WTC11 (cell line): ENCODE measurements at regions not wholly inside any gene's neighbourhood (a gene's known extent, or its start where the extent isn't known, plus 50 kb on each side); places are given as distances from the start of the nearest gene placed in this dataset.
A peak's percentile ranks its signal among the peaks of the same experiment; 100 is the strongest.

ENCODE experiments used
- ATAC-seq: fragments of 200-7000 bp; cut with Tn5 transposase; 2 replicates; pipeline ENCODE4 v1.10.0; 2021; ENCODE audit warnings: mild to moderate bottlenecking, moderate library complexity
- CTCF ChIA-PET: fragments of 300-600 bp; sonication (Branson Sonifier 250); formaldehyde crosslinking; loops from one replicate; lab custom pipeline; 2021; ENCODE audit warnings: antibody characterized with exemption; lab: Charles Lee
- POLR2A ChIA-PET: fragments of 350-600 bp; sonication (Branson Sonifier 250); formaldehyde crosslinking; loops from one replicate; lab custom pipeline; 2021; ENCODE audit warnings: antibody characterized with exemption; lab: Charles Lee
- DNase-seq: peaks from one replicate; pipeline ENCODE4 v3.0.0; 2021; ENCODE audit warnings: low spot score
- H3K27ac Mint-ChIP-seq: 2 replicates; pipeline ENCODE4 v1.8.0; 2021; ENCODE audit warnings: mixed read lengths
- H3K27me3 Mint-ChIP-seq: 2 replicates; pipeline ENCODE4 v1.8.0; 2021; ENCODE audit warnings: low read depth, mild to moderate bottlenecking, moderate library complexity, mixed read lengths
- H3K36me3 Mint-ChIP-seq: 2 replicates; pipeline ENCODE4 v1.8.0; 2021; ENCODE audit warnings: mixed read lengths
- H3K4me1 Mint-ChIP-seq: 2 replicates; pipeline ENCODE4 v1.8.0; 2022; ENCODE audit warnings: mixed read lengths
- H3K4me3 Mint-ChIP-seq: 2 replicates; pipeline ENCODE4 v1.8.0; 2021; ENCODE audit warnings: mild to moderate bottlenecking, moderate library complexity, mixed read lengths
- H3K9me3 Mint-ChIP-seq: 2 replicates; pipeline ENCODE4 v1.8.0; 2021; ENCODE audit warnings: mixed read lengths
- AFF4 ChIP-seq: sonication (generic); formaldehyde crosslinking; IDR thresholded peaks from 2 replicates; pipeline ENCODE4 v1.8.1; 2023; ENCODE audit warnings: mild to moderate bottlenecking, missing genetic modification reagents, borderline replicate concordance
- ATF1 ChIP-seq: sonication (generic); formaldehyde crosslinking; IDR thresholded peaks from 2 replicates; pipeline ENCODE4 v1.8.1; 2023; ENCODE audit warnings: mild to moderate bottlenecking, moderate library complexity, missing genetic modification reagents
- ATF2 ChIP-seq: sonication (generic); formaldehyde crosslinking; IDR thresholded peaks from 2 replicates; pipeline ENCODE4 v1.8.1; 2022; ENCODE audit warnings: low read depth, missing genetic modification reagents, borderline replicate concordance
- CBFB ChIP-seq: sonication (generic); formaldehyde crosslinking; IDR thresholded peaks from 2 replicates; pipeline ENCODE4 v1.8.1; 2022; ENCODE audit warnings: mild to moderate bottlenecking, low read depth, missing genetic modification reagents
- CTCF ChIP-seq: fragments of 200-600 bp; IDR thresholded peaks from 2 replicates; pipeline ENCODE4 v1.8.0; 2022; ENCODE audit warnings: antibody characterized with exemption
- GTF2I ChIP-seq: fragments of 250-450 bp; sonication (Bioruptor Pico); conservative IDR thresholded peaks from 2 replicates; pipeline ENCODE4 v1.4.0; 2021; ENCODE audit warnings: mild to moderate bottlenecking
- HMGA2 ChIP-seq: fragments of 250-450 bp; sonication (Bioruptor Pico); IDR thresholded peaks from 2 replicates; pipeline ENCODE4 v1.4.0; 2021; ENCODE audit warnings: mild to moderate bottlenecking, moderate library complexity
- SOX15 ChIP-seq: fragments of 250-450 bp; sonication (Bioruptor Pico); IDR thresholded peaks from 2 replicates; pipeline ENCODE4 v1.9.0; 2021; ENCODE audit warnings: mild to moderate bottlenecking
- SP1 ChIP-seq: sonication (generic); formaldehyde crosslinking; conservative IDR thresholded peaks from 2 replicates; pipeline ENCODE4 v1.8.1; 2022; ENCODE audit warnings: missing genetic modification reagents
- TCF7 ChIP-seq: sonication (generic); formaldehyde crosslinking; IDR thresholded peaks from 2 replicates; pipeline ENCODE4 v1.8.0; 2022; ENCODE audit warnings: mild to moderate bottlenecking, low read depth, missing genetic modification reagents, moderate library complexity
- TEAD1 ChIP-seq: sonication (generic); formaldehyde crosslinking; IDR thresholded peaks from 2 replicates; pipeline ENCODE4 v1.8.0; 2022; ENCODE audit warnings: mild to moderate bottlenecking, missing genetic modification reagents
- TP53 ChIP-seq: sonication (generic); formaldehyde crosslinking; IDR thresholded peaks from 2 replicates; pipeline ENCODE4 v1.8.1; 2023; ENCODE audit warnings: mild to moderate bottlenecking, missing genetic modification reagents
- ZNF138 ChIP-seq: sonication (generic); formaldehyde crosslinking; conservative IDR thresholded peaks from 2 replicates; pipeline ENCODE4 v1.8.1; 2022; ENCODE audit warnings: mild to moderate bottlenecking, moderate library complexity, missing genetic modification reagents
- ZNF425 ChIP-seq: fragments of 250-450 bp; sonication (Bioruptor Pico); conservative IDR thresholded peaks from 2 replicates; pipeline ENCODE4 v1.9.0; 2021; ENCODE audit warnings: mild to moderate bottlenecking
- ZNF532 ChIP-seq: fragments of 250-450 bp; sonication (Bioruptor Pico); IDR thresholded peaks from 2 replicates; pipeline ENCODE4 v1.9.0; 2021; ENCODE audit warnings: mild to moderate bottlenecking, borderline replicate concordance
- ZNF671 ChIP-seq: fragments of 250-450 bp; sonication (Bioruptor Pico); IDR thresholded peaks from 2 replicates; pipeline ENCODE4 v1.8.0; 2021; ENCODE audit warnings: mild to moderate bottlenecking

GRCh38 chr22:47290706-47291430, 528.4 kb downstream of the TBC1D22A start:
- Mint-ChIP-seq H3K9me3 (peaks cover 28% of the 10 kb centered on the region), H3K4me1 (no peaks in the 10 kb centered on the region), H3K4me3 (no peak overlapping the region), H3K27me3 (no peaks in the 10 kb centered on the region; the same call in 1 of the 2 replicates), H3K27ac (no peak overlapping the region), H3K36me3 (peaks cover 6% of the 10 kb centered on the region)
- ChIA-PET POLR2A (no interaction called here), CTCF (interaction anchor here (2.0 kb wide), 1 partner anchor 15 kb away, joined by 6 read pairs; no protein-coding TSS in a partner anchor)
- no peak for TF ChIP-seq TCF7 (CRISPR knock-in tag)
- TF ChIP-seq HMGA2: no peak
- TF ChIP-seq AFF4 (CRISPR knock-in tag): no peak
- no peak for TF ChIP-seq GTF2I (CRISPR knock-in tag)
- no peak for TF ChIP-seq ZNF532 (CRISPR knock-in tag)
- no peak for TF ChIP-seq ATF2 (CRISPR knock-in tag)
- no peak for TF ChIP-seq ZNF671 (CRISPR knock-in tag)
- no peak for TF ChIP-seq ZNF138 (CRISPR knock-in tag)
- TF ChIP-seq CBFB (CRISPR knock-in tag): no peak
- no peak for TF ChIP-seq CTCF
- TF ChIP-seq ATF1: no peak
- no peak for TF ChIP-seq SOX15
- TF ChIP-seq SP1 (CRISPR knock-in tag): no peak
- TF ChIP-seq ZNF425: no peak
- no peak for TF ChIP-seq TEAD1 (CRISPR knock-in tag)
- TF ChIP-seq TP53 (CRISPR knock-in tag): no peak
- DNase-seq (peak; percentile 14), ATAC-seq (no peak)
